ENCODE measurements at regions not wholly inside any gene's neighbourhood (a gene's known extent, or its start where the extent isn't known, plus 50 kb on each side); places are given as distances from the start of the nearest gene placed in this dataset.

DNA sequence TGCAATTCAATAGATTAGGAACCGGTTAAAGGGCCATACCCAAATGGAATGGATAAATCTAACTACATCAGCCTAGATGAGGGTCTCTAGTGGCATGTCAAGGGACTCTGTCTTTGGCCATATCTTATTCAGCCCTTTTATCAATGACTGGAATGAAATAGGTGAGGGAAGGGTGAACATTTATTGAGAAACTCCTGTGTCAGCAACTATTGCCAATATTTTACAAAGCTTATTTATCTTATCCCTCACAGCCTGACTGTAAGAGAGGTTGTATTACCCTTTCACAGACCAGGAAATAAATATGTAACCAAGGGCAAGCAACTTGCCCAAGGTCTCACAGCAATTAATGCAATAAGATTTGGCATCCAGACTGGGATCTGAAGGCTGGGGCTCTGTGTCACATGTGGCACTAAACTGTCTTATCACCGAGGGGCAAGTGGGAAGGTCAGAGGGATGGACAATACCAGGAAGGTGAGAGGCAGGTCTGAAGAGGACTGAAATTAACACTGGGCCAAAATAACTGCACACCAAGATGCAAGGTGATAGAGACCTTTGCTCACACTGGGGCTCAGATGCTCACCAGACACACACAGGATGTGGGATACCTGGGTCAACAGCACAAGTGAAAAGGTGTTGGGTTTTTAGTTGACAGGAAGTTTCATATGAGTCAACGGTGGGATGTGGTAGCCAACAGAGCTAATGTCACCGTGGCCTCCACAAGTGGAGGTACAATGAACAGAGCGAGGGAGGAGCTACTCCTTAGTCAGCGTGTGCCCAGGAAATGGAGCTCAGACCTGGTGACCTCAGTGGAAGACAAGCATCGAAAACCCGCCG lies 261.3 kb downstream of the RPLP1 start:
- TF ChIP-seq TAF1 (IDR thresholded peaks at IDR 0.05; ENCODE audit: low read depth) = no peak
- TF ChIP-seq EGR1 (IDR thresholded peaks at IDR 0.05) = no peak
- no peak for TF ChIP-seq FOXM1 (IDR thresholded peaks at IDR 0.05; ENCODE audit: borderline replicate concordance, low read depth)
- TF ChIP-seq YY1 (IDR thresholded peaks at IDR 0.05; ENCODE audit: low read depth) = no peak
- TF ChIP-seq CREB1 (IDR thresholded peaks at IDR 0.05; ENCODE audit: low read depth) = no peak
- TF ChIP-seq NFIC (IDR thresholded peaks at IDR 0.05) = no peak
- TF ChIP-seq, protein P1, sequence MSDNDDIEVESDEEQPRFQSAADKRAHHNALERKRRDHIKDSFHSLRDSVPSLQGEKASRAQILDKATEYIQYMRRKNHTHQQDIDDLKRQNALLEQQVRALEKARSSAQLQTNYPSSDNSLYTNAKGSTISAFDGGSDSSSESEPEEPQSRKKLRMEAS (IDR thresholded peaks at IDR 0.05) = no peak
- TF ChIP-seq CEBPB (IDR thresholded peaks at IDR 0.05) = no peak
- TF ChIP-seq RAD21 (IDR thresholded peaks at IDR 0.05; ENCODE audit: low read depth) = no peak
- TF ChIP-seq EP300 (IDR thresholded peaks at IDR 0.05; ENCODE audit: borderline replicate concordance) = no peak
- no peak for TF ChIP-seq REST (IDR thresholded peaks at IDR 0.05; ENCODE audit: low read depth)
- no peak for TF ChIP-seq ZBTB7A (IDR thresholded peaks at IDR 0.05; ENCODE audit: low read depth)
- no peak for TF ChIP-seq TEAD4 (IDR thresholded peaks at IDR 0.05)

Data from Ishikawa (cell line).